HUES6 (cell line): ENCODE measurements at regions not wholly inside any gene's neighbourhood (a gene's known extent, or its start where the extent isn't known, plus 50 kb on each side); places are given as distances from the start of the nearest gene placed in this dataset.

Source experiments
- H3K27ac ChIP-seq: 2 replicates; pipeline ENCODE4 v1.7.0; 2013; ENCODE audit warnings: low read depth, mild to moderate bottlenecking, low read length, inconsistent platforms
- H3K27me3 ChIP-seq: 2 replicates; pipeline ENCODE4 v1.6.1; 2013; ENCODE audit warnings: low read length; ENCODE audit not compliant: control insufficient read depth, insufficient read depth
- H3K36me3 ChIP-seq: 2 replicates; pipeline ENCODE4 v1.6.1; 2013; ENCODE audit warnings: low read length; ENCODE audit not compliant: control insufficient read depth, insufficient read depth
- H3K4me1 ChIP-seq: 2 replicates; pipeline ENCODE4 v1.6.1; 2013; ENCODE audit warnings: low read length; ENCODE audit not compliant: control insufficient read depth, insufficient read depth
- H3K4me3 ChIP-seq: 2 replicates; pipeline ENCODE4 v1.5.1; 2013; ENCODE audit warnings: low read depth, low read length
- H3K9ac ChIP-seq: one replicate; pipeline ENCODE4 v1.6.1; 2013; ENCODE audit warnings: mild to moderate bottlenecking, low read length
- H3K9me3 ChIP-seq: 2 replicates; pipeline ENCODE4 v1.6.1; 2013; ENCODE audit warnings: low read depth, low read length; ENCODE audit not compliant: control insufficient read depth, insufficient read depth

DNA sequence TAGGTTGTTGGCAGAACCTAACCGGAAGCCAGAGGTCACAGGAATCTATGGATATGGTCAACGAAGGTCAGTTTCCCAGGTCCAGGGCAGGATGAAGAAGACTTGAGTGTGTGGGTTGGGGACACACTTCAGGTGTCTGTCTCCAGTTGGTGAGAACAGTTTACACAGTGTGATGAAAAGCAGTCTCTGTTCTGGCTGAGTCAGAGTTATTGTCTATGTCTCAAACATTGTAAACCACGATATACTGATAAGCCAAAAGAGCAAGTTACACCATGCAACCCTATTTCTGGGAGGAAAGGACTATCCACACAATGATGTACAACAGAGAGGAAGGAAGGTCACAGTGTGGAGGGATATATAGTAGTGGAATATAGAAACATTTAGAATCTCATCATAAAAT, 187.1 kb upstream of the C1QTNF7 start:
- H3K4me3 ChIP-seq: no peak overlapping the region
- H3K9me3 ChIP-seq: peaks cover 2% of the 10 kb centered on the region; the same call in 1 of the 2 replicates
- H3K9ac ChIP-seq: no peak overlapping the region
- H3K27ac ChIP-seq: no peak overlapping the region
- no peaks in the 10 kb centered on the region for H3K36me3 ChIP-seq
- no peaks in the 10 kb centered on the region for H3K27me3 ChIP-seq
- H3K4me1 ChIP-seq: peaks cover 6% of the 10 kb centered on the region; the same call in 1 of the 2 replicates

DNA sequence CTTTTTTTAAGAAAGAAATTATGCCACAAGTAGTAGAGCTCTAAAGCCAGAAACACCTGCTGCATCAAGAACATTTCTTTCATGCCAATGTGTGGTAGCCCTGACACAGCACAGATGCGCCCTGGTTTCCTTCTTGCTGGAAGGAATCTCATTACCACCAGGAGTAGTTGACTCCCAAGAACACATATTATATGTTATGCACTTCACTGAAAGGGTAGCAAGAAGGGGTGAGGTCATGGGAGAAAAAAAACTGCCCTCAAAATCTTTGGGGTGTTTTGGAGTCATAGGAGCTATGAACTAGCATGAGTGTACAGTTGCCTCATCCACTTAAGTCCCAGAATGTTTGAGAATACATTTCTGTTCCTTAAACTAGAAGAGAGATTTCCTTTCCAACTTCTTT, 185.8 kb upstream of the C1QTNF7 start:
- H3K36me3 ChIP-seq: no peaks in the 10 kb centered on the region
- no peak overlapping the region for H3K4me3 ChIP-seq

DNA sequence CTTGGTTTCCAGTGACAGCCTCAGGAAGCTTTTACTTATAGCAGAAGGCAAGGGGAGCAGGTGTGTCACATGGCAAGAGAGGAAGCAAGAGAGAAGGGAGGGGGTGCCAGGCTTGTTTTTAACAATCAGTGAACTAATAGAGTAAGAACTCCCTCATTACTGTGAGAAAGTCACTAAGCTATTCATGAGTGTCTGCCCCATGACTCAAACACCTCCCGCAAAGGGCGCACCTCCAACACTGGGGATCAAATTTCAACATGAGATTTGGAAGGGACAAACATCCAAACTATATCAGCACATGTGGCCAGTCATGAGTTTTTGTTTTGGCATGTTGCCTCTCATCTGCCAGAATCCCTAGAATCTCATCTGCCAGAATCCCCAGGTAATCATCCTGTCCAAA, 183.5 kb upstream of the C1QTNF7 start:
- Histone ChIP-seq H3K9ac (no peak overlapping the region), H3K9me3 (peaks cover 2% of the 10 kb centered on the region; the same call in 1 of the 2 replicates), H3K4me1 (peaks cover 6% of the 10 kb centered on the region; the same call in 1 of the 2 replicates), H3K36me3 (no peaks in the 10 kb centered on the region), H3K27me3 (no peaks in the 10 kb centered on the region), H3K4me3 (no peak overlapping the region), H3K27ac (no peak overlapping the region)

More for the DNA sequence above, 185.8 kb upstream of the C1QTNF7 start:
- Histone ChIP-seq H3K9ac (no peak overlapping the region), H3K27me3 (no peaks in the 10 kb centered on the region), H3K27ac (no peak overlapping the region), H3K4me1 (peaks cover 6% of the 10 kb centered on the region; the same call in 1 of the 2 replicates), H3K9me3 (peaks cover 2% of the 10 kb centered on the region; the same call in 1 of the 2 replicates)

DNA sequence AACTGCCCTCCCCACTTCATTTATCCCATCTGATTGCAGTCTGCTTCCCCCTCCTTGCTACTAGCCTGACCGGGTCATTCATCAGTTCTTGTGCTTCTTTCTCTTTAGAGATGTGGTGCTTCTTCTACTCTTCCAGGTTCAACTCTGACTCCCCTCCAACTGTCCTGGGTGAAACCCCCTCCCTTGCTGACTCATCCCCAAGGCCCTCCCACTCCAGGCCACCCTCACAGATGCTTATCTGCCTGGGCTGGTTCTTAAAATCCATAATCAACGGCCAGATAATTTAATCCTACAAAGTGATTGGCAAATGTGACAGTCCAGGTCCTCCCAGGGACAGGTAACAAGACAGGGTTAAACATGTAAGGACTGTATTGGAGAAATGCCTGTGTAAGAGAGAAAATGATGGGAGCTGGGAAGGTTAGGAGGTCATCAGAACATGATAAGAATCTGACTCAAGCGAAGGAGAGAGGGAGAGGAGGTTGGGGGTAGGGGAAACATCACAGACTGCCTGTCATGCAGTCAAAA, 182.8 kb upstream of the C1QTNF7 start:
- Histone ChIP-seq H3K4me3 (no peak overlapping the region), H3K4me1 (peaks cover 6% of the 10 kb centered on the region; the same call in 1 of the 2 replicates), H3K36me3 (no peaks in the 10 kb centered on the region), H3K9ac (no peak overlapping the region), H3K9me3 (peaks cover 2% of the 10 kb centered on the region; the same call in 1 of the 2 replicates), H3K27ac (no peak overlapping the region), H3K27me3 (no peaks in the 10 kb centered on the region)

DNA sequence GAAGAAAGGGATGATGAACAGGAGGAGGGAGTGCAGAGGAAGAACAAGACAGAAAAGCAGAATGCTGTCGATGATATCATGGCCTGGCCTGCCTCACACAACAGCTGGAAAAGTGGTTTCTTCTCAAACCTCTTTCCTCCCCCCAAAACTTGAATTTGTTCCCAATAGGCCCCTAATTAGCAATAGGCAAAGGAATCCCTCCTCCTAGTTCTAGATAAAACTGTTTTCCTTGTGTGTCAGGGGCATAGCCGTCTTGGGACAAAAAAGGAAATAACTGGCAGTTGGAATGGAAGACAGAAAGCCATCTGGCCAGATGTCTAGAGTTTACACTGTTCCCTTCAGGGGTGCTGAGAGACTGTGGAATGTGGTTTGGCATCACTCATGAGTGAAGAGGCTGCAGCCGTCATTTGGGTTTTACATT, 177.8 kb upstream of the C1QTNF7 start:
- Histone ChIP-seq H3K4me1 (peaks cover 8% of the 10 kb centered on the region), H3K27ac (no peak overlapping the region), H3K36me3 (no peaks in the 10 kb centered on the region), H3K9ac (no peak overlapping the region), H3K27me3 (no peaks in the 10 kb centered on the region), H3K9me3 (no peaks in the 10 kb centered on the region), H3K4me3 (no peak overlapping the region)

DNA sequence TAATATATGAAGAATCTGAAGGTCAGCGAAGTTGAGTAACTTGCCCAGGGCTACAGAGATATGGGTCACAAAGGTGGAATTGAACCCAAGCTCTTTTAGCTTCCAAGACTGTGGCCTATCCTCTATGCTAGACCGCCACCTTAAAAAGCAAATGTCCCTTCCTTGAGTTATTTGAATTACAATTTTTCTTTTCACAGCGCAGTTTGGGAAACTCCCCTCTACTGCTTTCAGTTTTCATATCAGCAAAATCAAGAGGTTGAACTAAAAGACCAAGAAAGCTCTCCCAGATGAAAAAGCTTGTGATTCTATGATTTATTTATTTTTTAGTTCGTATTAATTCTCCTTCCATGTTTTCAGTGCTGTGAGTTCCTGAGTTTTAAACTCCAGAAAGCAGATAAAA, 174.5 kb upstream of the C1QTNF7 start:
- Histone ChIP-seq H3K36me3 (no peaks in the 10 kb centered on the region), H3K9me3 (no peaks in the 10 kb centered on the region), H3K4me1 (peaks cover 21% of the 10 kb centered on the region)

DNA sequence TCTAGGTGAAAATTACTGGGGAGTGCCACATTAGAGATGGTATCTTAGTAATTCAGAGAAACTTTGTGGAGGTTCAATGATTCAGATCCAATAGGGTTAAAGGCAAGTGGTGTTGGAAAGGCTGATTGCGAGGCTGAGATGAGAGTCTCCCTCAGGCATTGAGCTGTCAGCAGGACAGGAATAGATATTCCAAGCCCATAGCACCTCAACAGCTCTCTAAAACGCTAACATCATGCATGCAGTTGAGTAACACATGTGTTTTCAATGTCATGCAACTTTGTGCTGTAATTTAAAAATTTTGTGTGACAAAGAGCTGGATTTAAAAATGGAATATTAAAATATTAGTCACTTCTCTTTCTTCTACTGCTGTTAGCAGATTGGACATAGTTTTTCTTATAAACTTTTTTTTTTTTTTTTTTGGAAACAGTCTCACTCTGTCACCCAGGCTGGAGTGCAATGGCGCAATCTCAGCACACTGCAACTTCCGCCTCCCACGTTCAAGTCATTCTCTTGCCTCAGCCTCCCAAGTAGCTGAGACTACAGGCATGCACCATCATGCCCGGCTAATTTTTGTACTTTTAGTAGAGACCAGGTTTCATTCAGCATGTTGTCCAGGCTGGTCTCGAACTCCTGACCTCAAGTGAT, 173.5 kb upstream of the C1QTNF7 start:
- no peak overlapping the region for H3K4me3 ChIP-seq
- no peak overlapping the region for H3K9ac ChIP-seq
- H3K27ac ChIP-seq: no peak overlapping the region
- H3K27me3 ChIP-seq: no peaks in the 10 kb centered on the region; the same call in 1 of the 2 replicates
- no peaks in the 10 kb centered on the region for H3K9me3 ChIP-seq
- H3K36me3 ChIP-seq: no peaks in the 10 kb centered on the region
- peaks cover 21% of the 10 kb centered on the region for H3K4me1 ChIP-seq

More for the DNA sequence above, 174.5 kb upstream of the C1QTNF7 start:
- H3K4me3 ChIP-seq: no peak overlapping the region
- no peak overlapping the region for H3K27ac ChIP-seq
- H3K27me3 ChIP-seq: no peaks in the 10 kb centered on the region; the same call in 1 of the 2 replicates
- H3K9ac ChIP-seq: no peak overlapping the region

DNA sequence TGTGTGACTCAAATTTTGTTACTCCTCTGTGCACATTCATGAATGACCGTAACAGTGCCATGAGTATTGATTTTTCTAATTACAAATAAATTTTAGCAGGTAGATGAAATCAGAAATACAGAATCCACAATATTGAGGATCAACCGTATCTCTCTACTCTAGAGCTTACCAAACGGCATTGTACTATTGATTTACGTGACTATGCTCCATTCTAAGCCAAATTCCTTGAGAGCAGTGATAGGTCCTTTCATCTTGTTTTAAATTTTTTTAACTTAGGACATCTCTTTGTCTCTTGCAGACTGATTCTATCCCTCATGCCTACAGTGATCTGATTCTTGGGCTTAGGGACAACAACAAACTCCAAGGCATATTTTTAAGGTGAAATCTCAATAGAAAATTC, 172.3 kb upstream of the C1QTNF7 start:
- Histone ChIP-seq H3K9ac (no peak overlapping the region), H3K4me3 (no peak overlapping the region), H3K27ac (no peak overlapping the region; the same call in 1 of the 2 replicates), H3K4me1 (peaks cover 21% of the 10 kb centered on the region), H3K9me3 (no peaks in the 10 kb centered on the region), H3K36me3 (no peaks in the 10 kb centered on the region), H3K27me3 (no peaks in the 10 kb centered on the region; the same call in 1 of the 2 replicates)

DNA sequence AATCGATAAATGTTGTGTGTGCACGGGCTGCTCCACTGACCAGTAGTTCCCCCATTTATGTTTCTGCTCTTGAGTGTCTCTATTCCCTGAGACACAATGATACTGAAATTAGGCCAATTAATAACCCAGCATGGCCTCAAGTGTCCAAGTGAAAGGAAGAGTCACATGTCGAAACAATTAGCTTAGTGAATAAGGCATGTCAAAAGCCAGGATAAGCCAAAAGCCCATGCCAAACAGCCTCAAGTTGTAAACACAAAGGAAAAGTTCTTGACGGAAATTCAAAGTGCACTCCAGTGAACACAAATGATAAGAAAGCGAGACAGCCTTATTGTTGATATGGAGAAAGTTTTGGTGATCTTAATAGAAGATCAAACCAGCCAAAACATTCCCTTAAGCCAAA, 167.1 kb upstream of the C1QTNF7 start:
- H3K27me3 ChIP-seq: no peaks in the 10 kb centered on the region; the same call in 1 of the 2 replicates
- no peak overlapping the region for H3K9ac ChIP-seq
- no peak overlapping the region for H3K27ac ChIP-seq
- H3K9me3 ChIP-seq: no peaks in the 10 kb centered on the region; the same call in 1 of the 2 replicates
- H3K36me3 ChIP-seq: no peaks in the 10 kb centered on the region
- no peak overlapping the region for H3K4me3 ChIP-seq
- peaks cover 11% of the 10 kb centered on the region for H3K4me1 ChIP-seq

DNA sequence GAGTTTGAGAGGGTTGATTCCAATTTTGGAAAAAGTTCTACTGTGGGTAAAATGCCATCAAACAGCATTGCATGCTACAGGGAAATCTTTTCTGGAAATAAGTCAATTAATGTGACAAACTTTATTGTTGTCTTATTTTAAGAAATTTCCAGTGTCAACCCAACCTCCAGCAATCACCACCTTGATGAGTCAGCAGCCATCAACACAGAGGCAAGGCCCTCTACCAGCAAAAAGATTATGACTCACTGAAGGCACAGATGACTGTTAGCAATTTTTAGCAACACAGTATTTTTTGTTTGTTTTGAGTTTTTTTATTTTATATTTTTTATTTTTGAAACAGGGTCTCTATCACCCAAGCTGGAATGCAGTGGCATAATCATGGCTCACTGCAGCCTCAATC, 165.4 kb upstream of the C1QTNF7 start:
- H3K36me3 ChIP-seq: no peaks in the 10 kb centered on the region

DNA sequence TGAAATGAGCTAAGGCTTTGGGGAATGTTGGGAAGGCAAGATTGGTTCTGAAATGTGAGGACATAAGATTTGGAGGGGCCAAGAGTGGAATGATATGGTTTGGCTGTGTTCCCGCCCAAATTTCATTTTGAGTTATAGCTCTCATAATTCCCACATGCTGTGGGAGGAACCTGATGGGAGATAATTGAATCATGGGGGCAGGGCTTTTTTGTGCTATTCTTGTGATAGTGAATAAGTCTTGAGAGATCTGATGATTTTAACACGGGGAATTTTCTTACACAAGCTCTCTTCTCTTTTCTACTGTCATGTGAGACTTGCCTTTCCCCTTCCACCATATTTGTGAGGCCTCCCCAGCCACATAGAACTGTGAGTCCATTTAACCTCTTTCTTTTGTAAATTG, 157.6 kb upstream of the C1QTNF7 start:
- Histone ChIP-seq H3K27ac (no peak overlapping the region), H3K9me3 (peaks cover 58% of the 10 kb centered on the region), H3K9ac (no peak overlapping the region), H3K4me3 (no peak overlapping the region), H3K36me3 (no peaks in the 10 kb centered on the region), H3K4me1 (no peaks in the 10 kb centered on the region), H3K27me3 (no peaks in the 10 kb centered on the region)

More for the DNA sequence above, 165.4 kb upstream of the C1QTNF7 start:
- H3K4me1 ChIP-seq: no peaks in the 10 kb centered on the region
- no peak overlapping the region for H3K9ac ChIP-seq
- no peak overlapping the region for H3K4me3 ChIP-seq
- no peaks in the 10 kb centered on the region for H3K27me3 ChIP-seq
- H3K27ac ChIP-seq: no peak overlapping the region
- peaks cover 11% of the 10 kb centered on the region for H3K9me3 ChIP-seq
